WTC11 (cell line): ENCODE measurements at regions not wholly inside any gene's neighbourhood (a gene's known extent, or its start where the extent isn't known, plus 50 kb on each side); places are given as distances from the start of the nearest gene placed in this dataset.

Experiments used
- ATAC-seq: fragments of 200-7000 bp; cut with Tn5 transposase; 2 replicates; pipeline ENCODE4 v1.10.0; 2021; ENCODE audit warnings: mild to moderate bottlenecking, moderate library complexity
- CTCF ChIA-PET: fragments of 300-600 bp; sonication (Branson Sonifier 250); formaldehyde crosslinking; loops from one replicate; lab custom pipeline; 2021; ENCODE audit warnings: antibody characterized with exemption; lab: Charles Lee
- POLR2A ChIA-PET: fragments of 350-600 bp; sonication (Branson Sonifier 250); formaldehyde crosslinking; loops from one replicate; lab custom pipeline; 2021; ENCODE audit warnings: antibody characterized with exemption; lab: Charles Lee
- DNase-seq: peaks from one replicate; pipeline ENCODE4 v3.0.0; 2021; ENCODE audit warnings: low spot score
- H3K27ac Mint-ChIP-seq: 2 replicates; pipeline ENCODE4 v1.8.0; 2021; ENCODE audit warnings: mixed read lengths
- H3K27me3 Mint-ChIP-seq: 2 replicates; pipeline ENCODE4 v1.8.0; 2021; ENCODE audit warnings: low read depth, mild to moderate bottlenecking, moderate library complexity, mixed read lengths
- H3K36me3 Mint-ChIP-seq: 2 replicates; pipeline ENCODE4 v1.8.0; 2021; ENCODE audit warnings: mixed read lengths
- H3K4me1 Mint-ChIP-seq: 2 replicates; pipeline ENCODE4 v1.8.0; 2022; ENCODE audit warnings: mixed read lengths
- H3K4me3 Mint-ChIP-seq: 2 replicates; pipeline ENCODE4 v1.8.0; 2021; ENCODE audit warnings: mild to moderate bottlenecking, moderate library complexity, mixed read lengths
- H3K9me3 Mint-ChIP-seq: 2 replicates; pipeline ENCODE4 v1.8.0; 2021; ENCODE audit warnings: mixed read lengths
- ATF3 ChIP-seq: sonication (generic); formaldehyde crosslinking; conservative IDR thresholded peaks from 2 replicates; pipeline ENCODE4 v1.8.1; 2022; ENCODE audit warnings: mild to moderate bottlenecking, missing genetic modification reagents
- ATF6 ChIP-seq: sonication (generic); formaldehyde crosslinking; IDR thresholded peaks from 2 replicates; pipeline ENCODE4 v1.8.1; 2023; ENCODE audit warnings: mild to moderate bottlenecking, missing genetic modification reagents
- CBFB ChIP-seq: sonication (generic); formaldehyde crosslinking; IDR thresholded peaks from 2 replicates; pipeline ENCODE4 v1.8.1; 2022; ENCODE audit warnings: mild to moderate bottlenecking, low read depth, missing genetic modification reagents
- CTCF ChIP-seq: fragments of 200-600 bp; IDR thresholded peaks from 2 replicates; pipeline ENCODE4 v1.8.0; 2022; ENCODE audit warnings: antibody characterized with exemption
- FOXJ3 ChIP-seq: sonication (generic); formaldehyde crosslinking; IDR thresholded peaks from 2 replicates; pipeline ENCODE4 v1.9.0; 2021; ENCODE audit warnings: missing genetic modification reagents, mild to moderate bottlenecking, borderline replicate concordance
- FOXP4 ChIP-seq: sonication (generic); formaldehyde crosslinking; IDR thresholded peaks from 2 replicates; pipeline ENCODE4 v1.8.0; 2022; ENCODE audit warnings: mild to moderate bottlenecking, missing genetic modification reagents
- HMGA2 ChIP-seq: fragments of 250-450 bp; sonication (Bioruptor Pico); IDR thresholded peaks from 2 replicates; pipeline ENCODE4 v1.4.0; 2021; ENCODE audit warnings: mild to moderate bottlenecking, moderate library complexity
- IRF2 ChIP-seq: sonication (generic); formaldehyde crosslinking; IDR thresholded peaks from 2 replicates; pipeline ENCODE4 v1.8.0; 2022; ENCODE audit warnings: low read depth, missing genetic modification reagents, borderline replicate concordance
- MXD4 ChIP-seq: fragments of 250-450 bp; sonication (Bioruptor Pico); IDR thresholded peaks from 2 replicates; pipeline ENCODE4 v1.8.0; 2021; ENCODE audit warnings: mild to moderate bottlenecking, moderate library complexity, borderline replicate concordance
- NR1H2 ChIP-seq: sonication (generic); formaldehyde crosslinking; IDR thresholded peaks from 2 replicates; pipeline ENCODE4 v1.9.0; 2021; ENCODE audit warnings: mild to moderate bottlenecking, moderate library complexity, missing genetic modification reagents
- USF1 ChIP-seq: sonication (generic); formaldehyde crosslinking; IDR thresholded peaks from 2 replicates; pipeline ENCODE4 v1.8.0; 2022; ENCODE audit warnings: mild to moderate bottlenecking, missing genetic modification reagents
- ZBTB21 ChIP-seq: sonication (generic); formaldehyde crosslinking; IDR thresholded peaks from 2 replicates; pipeline ENCODE4 v1.8.1; 2023; ENCODE audit warnings: mild to moderate bottlenecking, missing genetic modification reagents, borderline replicate concordance
- ZNF138 ChIP-seq: sonication (generic); formaldehyde crosslinking; conservative IDR thresholded peaks from 2 replicates; pipeline ENCODE4 v1.8.1; 2022; ENCODE audit warnings: mild to moderate bottlenecking, moderate library complexity, missing genetic modification reagents
- ZNF232 ChIP-seq: sonication (generic); formaldehyde crosslinking; IDR thresholded peaks from 2 replicates; pipeline ENCODE4 v1.8.0; 2022; ENCODE audit warnings: mild to moderate bottlenecking, missing genetic modification reagents
- ZNF416 ChIP-seq: fragments of 250-450 bp; sonication (Bioruptor Pico); IDR thresholded peaks from 2 replicates; pipeline ENCODE4 v1.9.0; 2021; ENCODE audit warnings: mild to moderate bottlenecking, inconsistent platforms
- ZNF423 ChIP-seq: fragments of 250-450 bp; sonication (Bioruptor Pico); IDR thresholded peaks from 2 replicates; pipeline ENCODE4 v2.1.2; 2022; ENCODE audit warnings: mild to moderate bottlenecking, moderate library complexity
- ZNF671 ChIP-seq: fragments of 250-450 bp; sonication (Bioruptor Pico); IDR thresholded peaks from 2 replicates; pipeline ENCODE4 v1.8.0; 2021; ENCODE audit warnings: mild to moderate bottlenecking
- TF ChIP-seq, protein P1 (sequence below): fragments of 250-450 bp; sonication (Bioruptor Pico); IDR thresholded peaks from 2 replicates; pipeline ENCODE4 v1.9.0; 2021; ENCODE audit warnings: mild to moderate bottlenecking, borderline replicate concordance
- TF ChIP-seq, protein P2 (sequence below): fragments of 250-450 bp; sonication (Bioruptor Pico); conservative IDR thresholded peaks from 2 replicates; pipeline ENCODE4 v1.9.0; 2021; ENCODE audit warnings: mild to moderate bottlenecking

DNA sequence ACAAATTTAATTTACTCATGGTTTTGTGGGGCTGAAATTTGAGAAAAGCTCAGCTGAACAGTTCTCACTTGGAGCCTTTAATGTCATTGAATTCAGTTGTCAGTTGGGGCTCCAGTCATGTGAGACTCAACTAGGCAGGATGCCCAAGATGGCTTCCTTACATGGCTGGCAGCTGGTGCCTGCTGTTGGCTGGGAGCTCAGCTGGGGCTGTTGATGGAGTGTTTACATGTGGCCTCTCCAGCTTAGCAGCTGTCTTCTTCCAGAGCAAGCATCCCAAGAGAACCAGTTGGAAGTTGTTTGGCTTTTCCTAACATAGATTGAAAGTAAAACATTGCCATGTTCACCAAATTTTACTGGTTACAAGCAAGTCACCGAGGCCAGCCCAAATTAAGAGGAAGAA is 81.8 kb upstream of the KCNA3 start (continued):
- TF ChIP-seq, protein P1, sequence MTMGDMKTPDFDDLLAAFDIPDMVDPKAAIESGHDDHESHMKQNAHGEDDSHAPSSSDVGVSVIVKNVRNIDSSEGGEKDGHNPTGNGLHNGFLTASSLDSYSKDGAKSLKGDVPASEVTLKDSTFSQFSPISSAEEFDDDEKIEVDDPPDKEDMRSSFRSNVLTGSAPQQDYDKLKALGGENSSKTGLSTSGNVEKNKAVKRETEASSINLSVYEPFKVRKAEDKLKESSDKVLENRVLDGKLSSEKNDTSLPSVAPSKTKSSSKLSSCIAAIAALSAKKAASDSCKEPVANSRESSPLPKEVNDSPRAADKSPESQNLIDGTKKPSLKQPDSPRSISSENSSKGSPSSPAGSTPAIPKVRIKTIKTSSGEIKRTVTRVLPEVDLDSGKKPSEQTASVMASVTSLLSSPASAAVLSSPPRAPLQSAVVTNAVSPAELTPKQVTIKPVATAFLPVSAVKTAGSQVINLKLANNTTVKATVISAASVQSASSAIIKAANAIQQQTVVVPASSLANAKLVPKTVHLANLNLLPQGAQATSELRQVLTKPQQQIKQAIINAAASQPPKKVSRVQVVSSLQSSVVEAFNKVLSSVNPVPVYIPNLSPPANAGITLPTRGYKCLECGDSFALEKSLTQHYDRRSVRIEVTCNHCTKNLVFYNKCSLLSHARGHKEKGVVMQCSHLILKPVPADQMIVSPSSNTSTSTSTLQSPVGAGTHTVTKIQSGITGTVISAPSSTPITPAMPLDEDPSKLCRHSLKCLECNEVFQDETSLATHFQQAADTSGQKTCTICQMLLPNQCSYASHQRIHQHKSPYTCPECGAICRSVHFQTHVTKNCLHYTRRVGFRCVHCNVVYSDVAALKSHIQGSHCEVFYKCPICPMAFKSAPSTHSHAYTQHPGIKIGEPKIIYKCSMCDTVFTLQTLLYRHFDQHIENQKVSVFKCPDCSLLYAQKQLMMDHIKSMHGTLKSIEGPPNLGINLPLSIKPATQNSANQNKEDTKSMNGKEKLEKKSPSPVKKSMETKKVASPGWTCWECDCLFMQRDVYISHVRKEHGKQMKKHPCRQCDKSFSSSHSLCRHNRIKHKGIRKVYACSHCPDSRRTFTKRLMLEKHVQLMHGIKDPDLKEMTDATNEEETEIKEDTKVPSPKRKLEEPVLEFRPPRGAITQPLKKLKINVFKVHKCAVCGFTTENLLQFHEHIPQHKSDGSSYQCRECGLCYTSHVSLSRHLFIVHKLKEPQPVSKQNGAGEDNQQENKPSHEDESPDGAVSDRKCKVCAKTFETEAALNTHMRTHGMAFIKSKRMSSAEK, result no peak
- TF ChIP-seq ZNF416 (CRISPR knock-in tag), result no peak
- no peak for TF ChIP-seq ZNF671 (CRISPR knock-in tag)
- TF ChIP-seq, protein P2, sequence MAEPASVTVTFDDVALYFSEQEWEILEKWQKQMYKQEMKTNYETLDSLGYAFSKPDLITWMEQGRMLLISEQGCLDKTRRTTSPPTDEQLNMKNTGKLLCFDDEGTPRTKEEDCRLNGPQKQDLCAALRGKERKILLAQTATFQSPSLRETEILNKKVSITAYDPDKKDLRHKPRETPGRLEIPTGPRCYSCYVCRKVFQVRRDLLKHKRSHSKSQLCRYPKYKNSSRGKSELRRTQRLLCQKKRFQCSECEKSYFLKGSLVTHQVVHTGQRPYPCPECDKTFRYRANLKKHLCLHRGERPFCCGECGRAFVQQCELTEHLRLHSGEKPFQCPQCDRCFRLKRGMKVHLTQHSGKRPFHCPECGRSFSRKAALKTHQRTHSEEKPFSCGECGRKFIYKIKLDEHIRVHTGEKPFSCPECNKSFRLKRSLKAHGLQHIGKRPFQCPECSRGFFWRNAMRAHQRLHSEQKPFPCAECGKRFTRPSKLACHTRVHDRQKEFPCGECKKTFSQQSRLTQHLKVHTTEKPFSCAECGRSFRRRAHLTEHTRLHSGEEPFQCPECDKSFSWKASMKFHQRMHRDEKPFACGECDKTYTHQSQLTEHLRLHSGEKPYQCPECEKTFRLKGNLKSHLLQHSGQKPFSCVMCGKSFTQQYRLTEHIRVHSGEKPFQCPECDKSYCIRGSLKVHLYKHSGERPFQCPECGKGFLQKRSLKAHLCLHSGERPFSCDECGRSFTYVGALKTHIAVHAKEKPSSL (CRISPR knock-in tag), result no peak
- no peak for TF ChIP-seq MXD4

GRCh38 chr1:110752941-110753725 is 78.4 kb upstream of the KCNA3 start:
- DNase-seq, result no peak
- TF ChIP-seq ZNF138 (no peak), ZNF232 (CRISPR knock-in tag) (no peak), HMGA2 (CRISPR knock-in tag) (no peak), ZNF671 (CRISPR knock-in tag) (no peak), NR1H2 (CRISPR knock-in tag) (no peak), FOXJ3 (CRISPR knock-in tag) (no peak), ZNF423 (CRISPR knock-in tag) (no peak), CBFB (CRISPR knock-in tag) (no peak), USF1 (CRISPR knock-in tag) (no peak), ATF3 (CRISPR knock-in tag) (no peak), ZBTB21 (CRISPR knock-in tag) (no peak)
- H3K36me3 Mint-ChIP-seq, result no peaks in the 10 kb centered on the region
- no peaks in the 10 kb centered on the region for H3K9me3 Mint-ChIP-seq
- no peak for ATAC-seq
- ChIA-PET POLR2A (no interaction called here), CTCF (interaction anchor here (0.9 to 3.4 kb wide), 5 partner anchors 12 to 134 kb away, joined by 3 to 23 read pairs (median 6); no protein-coding TSS in a partner anchor)
- H3K27ac Mint-ChIP-seq, result no peak overlapping the region
- no peak overlapping the region for H3K4me3 Mint-ChIP-seq
- peaks cover 62% of the 10 kb centered on the region for H3K4me1 Mint-ChIP-seq
- no peaks in the 10 kb centered on the region for H3K27me3 Mint-ChIP-seq

DNA sequence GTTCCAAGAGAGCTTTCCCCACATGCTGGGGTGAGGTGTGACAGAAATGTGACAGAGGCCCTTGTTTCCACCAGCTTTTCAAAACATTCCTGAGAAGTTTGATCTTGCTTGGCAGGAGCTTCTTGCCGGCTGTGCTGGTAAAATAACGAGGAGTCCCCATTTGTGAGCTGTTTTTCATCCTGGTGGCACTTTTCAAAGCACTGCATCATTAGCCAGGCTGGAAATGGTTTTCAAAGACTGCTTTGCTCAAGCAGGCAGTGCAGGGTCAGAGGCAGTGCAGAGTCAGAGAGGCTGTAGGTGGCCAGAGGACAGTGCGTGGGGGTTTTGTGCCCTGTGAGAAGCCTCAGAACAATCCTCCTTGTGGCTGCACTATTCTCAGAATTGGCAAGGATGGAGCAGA is 75.8 kb upstream of the KCNA3 start:
- H3K4me1 Mint-ChIP-seq, result peaks cover 62% of the 10 kb centered on the region
- H3K27me3 Mint-ChIP-seq, result no peaks in the 10 kb centered on the region
- CTCF ChIA-PET, result interaction anchor here (0.8 to 2.8 kb wide), 6 partner anchors 15 to 194 kb away, joined by 3 to 22 read pairs (median 5); no protein-coding TSS in a partner anchor
- TF ChIP-seq ZNF671 (CRISPR knock-in tag) (no peak), ATF6 (no peak), IRF2 (CRISPR knock-in tag) (no peak), CTCF (no peak), CBFB (CRISPR knock-in tag) (no peak), FOXP4 (CRISPR knock-in tag) (no peak)

More for the DNA sequence above, 75.8 kb upstream of the KCNA3 start:
- H3K4me3 Mint-ChIP-seq, result no peak overlapping the region
- DNase-seq, result no peak
- no peaks in the 10 kb centered on the region for H3K9me3 Mint-ChIP-seq
- no peak overlapping the region for H3K27ac Mint-ChIP-seq
- no peak; the same call in 1 of the 2 replicates for ATAC-seq
- POLR2A ChIA-PET, result no interaction called here
- no peaks in the 10 kb centered on the region for H3K36me3 Mint-ChIP-seq
